HG02642 (cell line): ENCODE measurements at regions not wholly inside any gene's neighbourhood (a gene's known extent, or its start where the extent isn't known, plus 50 kb on each side); places are given as distances from the start of the nearest gene placed in this dataset.

Source experiments
- ATAC-seq: cut with Tn5 transposase; IDR thresholded peaks from one replicate; pipeline ENCODE4 v1.9.1; 2021; ENCODE audit warnings: mild to moderate bottlenecking; ENCODE audit not compliant: unreplicated experiment, poor library complexity

GRCh38 chr2:22885245-22885644 lies 499.7 kb upstream of the KLHL29 start:
- no peak for ATAC-seq

DNA sequence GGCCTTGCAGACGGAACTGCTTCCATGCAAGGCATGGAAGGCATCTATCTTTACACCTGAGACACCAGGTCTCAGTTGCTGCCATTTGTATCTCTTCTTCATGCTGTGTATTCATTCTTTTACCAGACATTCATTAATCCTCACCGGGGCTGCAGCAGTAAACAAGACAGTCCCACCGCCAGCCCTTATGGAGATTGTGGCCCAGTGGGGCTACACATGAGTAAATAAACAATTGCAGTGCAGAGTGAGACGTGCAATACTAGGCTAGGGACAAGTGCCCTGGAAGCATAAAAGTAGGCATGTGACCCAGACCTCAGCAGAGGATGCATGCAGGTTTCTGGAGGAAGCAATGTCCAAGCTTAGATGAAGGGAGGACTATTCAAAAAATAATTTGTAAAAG lies 497.6 kb upstream of the KLHL29 start:
- no peak for ATAC-seq

- ATAC-seq: no peak
These were observed 497.1 kb upstream of the KLHL29 start for GRCh38 chr2:22887845-22888244.

DNA sequence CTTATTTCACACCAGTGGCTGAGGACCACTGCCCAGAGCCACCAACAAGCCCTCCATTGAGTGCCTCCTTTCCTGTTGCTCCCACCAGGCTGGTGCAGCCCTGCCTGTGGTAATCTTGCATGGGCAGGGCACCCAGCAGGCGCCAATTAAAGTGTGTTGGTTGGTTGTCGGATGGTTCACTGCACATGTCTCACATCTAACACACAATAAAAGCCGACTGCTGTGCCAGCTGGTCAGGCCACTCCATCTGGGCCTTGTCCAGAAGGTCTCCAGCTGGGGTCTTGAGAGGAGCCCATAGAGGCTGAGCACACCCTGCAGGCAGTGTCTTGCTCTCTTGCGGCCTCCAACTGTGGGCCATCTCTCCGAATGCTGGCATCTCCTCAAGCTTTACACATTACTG lies 494.8 kb upstream of the KLHL29 start:
- ATAC-seq: no peak

GRCh38 chr2:22893761-22894517 lies 491.0 kb upstream of the KLHL29 start:
- no peak for ATAC-seq

GRCh38 chr2:22894761-22895160 lies 490.2 kb upstream of the KLHL29 start:
- no peak for ATAC-seq

DNA sequence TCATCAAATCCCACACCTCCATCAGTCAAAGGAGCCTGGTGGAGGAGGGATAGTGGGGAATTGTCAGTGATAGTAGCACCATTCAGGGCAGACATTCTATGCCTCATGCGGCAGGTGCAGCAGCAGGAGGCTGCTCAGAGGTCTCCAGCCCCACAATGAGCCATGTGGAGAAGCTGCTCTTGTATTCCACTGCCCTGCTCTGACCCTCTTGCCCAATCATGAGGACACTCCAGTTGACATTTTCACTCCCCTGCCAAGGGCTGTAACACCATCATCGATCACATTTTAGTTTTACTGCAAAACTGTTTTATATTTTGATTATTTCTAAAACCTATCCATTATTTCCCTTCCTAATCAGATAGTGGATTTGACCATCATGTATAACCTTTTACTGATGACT lies 487.6 kb upstream of the KLHL29 start:
- ATAC-seq: no peak

DNA sequence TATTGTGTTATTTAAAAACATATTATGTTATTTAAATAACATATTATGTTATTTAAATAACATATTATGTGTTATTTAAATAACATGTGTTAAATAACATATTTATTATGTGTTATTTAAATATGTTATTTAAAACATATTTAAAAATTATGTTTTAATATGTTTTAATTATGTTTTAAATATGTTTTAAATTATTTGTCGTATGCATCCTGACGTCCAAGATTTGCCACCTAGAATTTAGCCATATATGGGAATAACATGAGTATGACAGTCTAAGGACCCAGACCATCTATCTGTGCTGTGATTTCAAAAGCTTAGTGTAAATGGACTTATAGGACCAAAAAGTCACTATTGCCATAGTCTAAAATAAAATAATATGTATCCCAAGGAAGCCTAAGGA lies 484.3 kb upstream of the KLHL29 start:
- no peak for ATAC-seq

GRCh38 chr2:22901471-22902179 lies 483.4 kb upstream of the KLHL29 start:
- ATAC-seq: no peak

GRCh38 chr2:22902180-22902550 lies 482.8 kb upstream of the KLHL29 start:
- no peak for ATAC-seq

GRCh38 chr2:22902662-22903165 lies 482.3 kb upstream of the KLHL29 start:
- no peak for ATAC-seq

GRCh38 chr2:22903616-22904015 lies 481.4 kb upstream of the KLHL29 start:
- ATAC-seq: no peak

DNA sequence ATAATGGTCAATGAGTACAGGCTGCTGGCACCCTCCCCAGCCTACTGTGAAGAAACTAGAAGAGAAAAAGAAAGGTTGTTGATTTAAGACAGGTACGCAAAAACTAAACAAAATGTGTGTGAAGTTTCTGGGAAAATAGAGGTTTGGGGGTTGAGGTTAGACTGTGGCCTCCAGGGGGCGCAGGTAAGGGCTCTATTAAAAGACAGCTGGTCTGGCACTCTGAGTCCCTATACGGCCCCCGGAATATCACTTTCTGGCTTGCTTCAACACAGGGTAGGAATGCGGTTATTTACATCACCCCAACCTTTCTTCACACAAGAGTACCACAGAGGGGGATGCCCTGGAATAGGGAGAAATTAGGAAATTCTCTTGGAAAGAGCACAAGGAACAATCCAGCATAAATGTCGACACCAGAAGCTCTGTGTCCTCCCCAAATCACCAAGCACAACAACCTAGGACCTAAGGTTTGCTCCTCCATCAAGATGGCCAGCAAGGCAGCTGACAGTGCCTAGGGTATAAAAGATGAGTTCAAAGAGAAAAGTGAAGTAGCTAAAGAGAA lies 480.8 kb upstream of the KLHL29 start:
- ATAC-seq: no peak

DNA sequence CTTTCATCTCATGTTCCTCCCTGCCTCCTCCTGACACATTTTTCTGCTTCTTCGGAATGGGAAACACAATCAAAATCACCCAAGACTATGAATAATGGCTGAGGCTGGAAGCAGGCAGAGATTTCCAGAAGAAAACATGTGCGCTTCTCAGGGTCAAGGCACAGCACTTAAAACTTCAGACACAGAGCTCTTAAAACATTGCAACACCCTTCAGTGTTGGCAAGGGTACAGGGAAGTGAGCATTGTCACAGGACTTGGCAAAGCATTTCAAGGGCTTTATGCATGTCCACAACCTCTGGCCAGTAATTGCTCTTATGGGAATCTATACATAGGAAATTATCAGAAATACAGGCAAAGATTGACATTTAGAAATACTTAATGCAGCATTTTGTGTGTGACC lies 477.6 kb upstream of the KLHL29 start:
- no peak for ATAC-seq

DNA sequence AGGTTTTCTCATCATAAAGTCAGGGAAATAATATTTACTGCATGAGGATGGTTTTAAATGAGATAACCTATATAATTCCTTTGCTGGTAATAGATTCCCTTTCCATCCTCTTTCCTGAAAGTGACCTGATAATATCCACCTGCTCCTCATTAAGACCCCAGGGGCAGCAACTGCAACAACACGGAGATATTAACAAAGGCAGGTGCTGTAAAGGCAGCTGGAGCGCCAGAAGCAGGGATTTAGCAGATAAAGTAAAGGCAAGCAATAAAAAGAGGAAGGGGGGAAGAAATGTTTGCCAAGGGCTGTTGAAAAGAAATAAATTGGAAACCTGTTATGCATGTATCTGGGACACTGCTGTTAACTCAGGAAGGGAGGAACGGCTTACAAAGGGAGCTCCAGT lies 472.6 kb upstream of the KLHL29 start:
- no peak for ATAC-seq

- no peak for ATAC-seq
These were observed 455.0 kb upstream of the KLHL29 start for GRCh38 chr2:22929998-22930397.

GRCh38 chr2:22930781-22931180 lies 454.2 kb upstream of the KLHL29 start:
- ATAC-seq: no peak

DNA sequence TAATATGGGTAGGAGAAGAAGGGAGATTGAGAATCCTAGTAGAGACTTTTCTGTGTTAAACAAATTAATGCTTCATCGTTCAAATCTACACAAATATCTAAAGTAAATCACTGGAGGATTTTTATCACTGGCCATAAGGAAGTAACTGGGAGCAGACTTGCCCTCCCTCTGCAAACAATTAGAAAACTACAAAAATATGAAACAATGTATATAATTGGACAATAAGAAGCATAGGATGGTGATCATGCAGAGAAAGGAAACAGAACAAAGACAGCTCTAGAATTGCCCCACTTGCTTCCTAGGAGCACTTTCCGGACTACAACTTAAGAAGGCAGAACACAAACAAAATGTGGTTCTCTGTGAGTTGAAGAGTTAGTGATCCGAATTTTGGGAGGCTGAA lies 452.7 kb upstream of the KLHL29 start:
- ATAC-seq: no peak

DNA sequence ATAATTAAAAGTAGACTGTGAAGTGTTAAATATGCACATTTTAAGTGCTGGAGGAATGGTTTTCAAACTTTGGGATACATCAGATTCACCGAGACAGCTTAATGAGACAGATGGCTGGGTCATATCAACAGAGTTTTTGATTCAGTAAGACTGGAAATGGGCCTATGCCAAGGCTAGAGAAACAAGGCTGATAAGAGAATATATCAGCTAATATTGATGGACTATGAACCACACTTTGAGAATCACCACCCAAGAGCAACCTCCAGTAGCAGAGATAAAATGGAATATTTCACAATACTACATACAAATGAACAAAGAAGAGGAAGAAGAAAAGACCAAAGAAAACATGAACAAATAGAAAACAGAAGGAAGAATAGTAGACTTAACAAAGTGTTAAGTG lies 450.2 kb upstream of the KLHL29 start:
- no peak for ATAC-seq

- ATAC-seq: no peak
These were observed 442.5 kb upstream of the KLHL29 start for GRCh38 chr2:22942441-22942840.

GRCh38 chr2:22944143-22944542 lies 440.8 kb upstream of the KLHL29 start:
- no peak for ATAC-seq

GRCh38 chr2:22946553-22946952 lies 438.4 kb upstream of the KLHL29 start:
- ATAC-seq: no peak
